A673 (cell line): ENCODE measurements at regions not wholly inside any gene's neighbourhood (a gene's known extent, or its start where the extent isn't known, plus 50 kb on each side); places are given as distances from the start of the nearest gene placed in this dataset.

ENCODE experiments used
- EZH2 ChIP-seq: fragments of 200-600 bp; sonication (generic); IDR thresholded peaks from 2 replicates; pipeline ENCODE4 v1.6.1; 2017; ENCODE audit warnings: borderline replicate concordance, low read depth, mild to moderate bottlenecking, mixed read lengths, antibody characterized with exemption, low read length; ENCODE audit not compliant: poor library complexity, severe bottlenecking
- TF ChIP-seq, protein P1 (sequence below): fragments of 300-800, 200-600 bp; sonication (generic); conservative IDR thresholded peaks from 2 replicates; pipeline ENCODE4 v1.5.1; 2017; ENCODE audit warnings: low read depth, mild to moderate bottlenecking, antibody characterized with exemption, low read length, moderate library complexity, mixed read lengths

- TF ChIP-seq, protein P1, sequence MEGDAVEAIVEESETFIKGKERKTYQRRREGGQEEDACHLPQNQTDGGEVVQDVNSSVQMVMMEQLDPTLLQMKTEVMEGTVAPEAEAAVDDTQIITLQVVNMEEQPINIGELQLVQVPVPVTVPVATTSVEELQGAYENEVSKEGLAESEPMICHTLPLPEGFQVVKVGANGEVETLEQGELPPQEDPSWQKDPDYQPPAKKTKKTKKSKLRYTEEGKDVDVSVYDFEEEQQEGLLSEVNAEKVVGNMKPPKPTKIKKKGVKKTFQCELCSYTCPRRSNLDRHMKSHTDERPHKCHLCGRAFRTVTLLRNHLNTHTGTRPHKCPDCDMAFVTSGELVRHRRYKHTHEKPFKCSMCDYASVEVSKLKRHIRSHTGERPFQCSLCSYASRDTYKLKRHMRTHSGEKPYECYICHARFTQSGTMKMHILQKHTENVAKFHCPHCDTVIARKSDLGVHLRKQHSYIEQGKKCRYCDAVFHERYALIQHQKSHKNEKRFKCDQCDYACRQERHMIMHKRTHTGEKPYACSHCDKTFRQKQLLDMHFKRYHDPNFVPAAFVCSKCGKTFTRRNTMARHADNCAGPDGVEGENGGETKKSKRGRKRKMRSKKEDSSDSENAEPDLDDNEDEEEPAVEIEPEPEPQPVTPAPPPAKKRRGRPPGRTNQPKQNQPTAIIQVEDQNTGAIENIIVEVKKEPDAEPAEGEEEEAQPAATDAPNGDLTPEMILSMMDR: no peak
- TF ChIP-seq EZH2: no peak
Measured at GRCh38 chr12:18953505-18953904, 176.0 kb upstream of the PLEKHA5 start.
